ENCODE measurements at regions not wholly inside any gene's neighbourhood (a gene's known extent, or its start where the extent isn't known, plus 50 kb on each side); places are given as distances from the start of the nearest gene placed in this dataset.
"Not testable (repeated sequence)": the region's sequence is repeated elsewhere in the genome, so short reads cannot be mapped to it uniquely, and the experiment has no call there.

GRCh38 chr12:131429221-131429620 lies 281.7 kb upstream of the SFSWAP start:
- CTCF ChIA-PET (ENCODE audit: partially characterized antibody); H3K4me3 ChIP-seq (ENCODE audit: extremely low read depth in 1 of 4, insufficient read depth in 2 of 4, low read depth in 3 of 4, low read length in 4 of 4); H3K23me2 ChIP-seq (ENCODE audit: low read depth, low read length); H2BK12ac ChIP-seq (ENCODE audit: low read depth, low read length); H3K36me3 ChIP-seq (ENCODE audit: control insufficient read depth in 2 of 4, insufficient read depth in 4 of 4, low read length in 3 of 4); DNase-seq (ENCODE audit: low read depth in 1 of 2, low spot score in 2 of 2); H4K8ac ChIP-seq (ENCODE audit: extremely low read depth, insufficient read depth, low read length); H2AFZ ChIP-seq (ENCODE audit: low read length); H3K4me1 ChIP-seq (replicated peaks in 1 of 4; ENCODE audit: control insufficient read depth in 3 of 4, insufficient read depth in 4 of 4, low read length in 3 of 4); H4K91ac ChIP-seq (replicated peaks; ENCODE audit: insufficient read length, low read length); H3K27ac ChIP-seq (ENCODE audit: low read depth, low read length); H3K4ac ChIP-seq (replicated peaks; ENCODE audit: insufficient read length, low read depth, low read length); H3K56ac ChIP-seq (replicated peaks; ENCODE audit: insufficient read length, low read depth, low read length); H3K79me2 ChIP-seq (ENCODE audit: control insufficient read depth in 1 of 2, insufficient read depth in 2 of 2, low read length in 2 of 2); H2BK5ac ChIP-seq (ENCODE audit: low read depth, low read length); H3K27me3 ChIP-seq (replicated peaks in 1 of 4; ENCODE audit: control insufficient read depth in 3 of 4, extremely low read depth in 1 of 4, insufficient read depth in 3 of 4, low read length in 3 of 4); H2BK15ac ChIP-seq (ENCODE audit: low read length); POLR2A ChIA-PET (ENCODE audit: partially characterized antibody); H4K20me1 ChIP-seq (replicated peaks in 1 of 2; ENCODE audit: control insufficient read depth in 1 of 2, insufficient read depth in 2 of 2, low read length in 2 of 2); H3K9ac ChIP-seq (replicated peaks in 1 of 4; ENCODE audit: extremely low read depth in 1 of 4, low read depth in 3 of 4, low read length in 3 of 4); H3K18ac ChIP-seq (ENCODE audit: extremely low read depth, low read length); H3K4me2 ChIP-seq (ENCODE audit: insufficient read depth in 1 of 2, low read depth in 2 of 2, low read length in 2 of 2); H2BK20ac ChIP-seq (ENCODE audit: low read length); H3K9me3 ChIP-seq (ENCODE audit: insufficient read depth in 2 of 2, low read depth in 1 of 2, low read length in 1 of 2); H4K5ac ChIP-seq (ENCODE audit: insufficient read length, low read depth, low read length); H3K23ac ChIP-seq (ENCODE audit: insufficient read length); H2AK5ac ChIP-seq (ENCODE audit: low read depth, low read length); H2BK120ac ChIP-seq (replicated peaks; ENCODE audit: low read depth, low read length); H3K79me1 ChIP-seq (ENCODE audit: low read depth, low read length); H3K14ac ChIP-seq (ENCODE audit: insufficient read length): not testable (repeated sequence)
- WGBS, 2 experiments (ENCODE audit: extremely low coverage in 1 of 2, insufficient coverage in 1 of 2, insufficient read length in 1 of 2, insufficient replicate concordance in 2 of 2, low coverage in 1 of 2, low lambda C conversion rate in 2 of 2, missing lambda C conversion rate in 1 of 2): 19% methylated on average over 4 of the region's 8 CpGs; no CpG with 5 or more reads in 1 of the 2 experiments
- FAIRE-seq: peak; percentile 78

DNA sequence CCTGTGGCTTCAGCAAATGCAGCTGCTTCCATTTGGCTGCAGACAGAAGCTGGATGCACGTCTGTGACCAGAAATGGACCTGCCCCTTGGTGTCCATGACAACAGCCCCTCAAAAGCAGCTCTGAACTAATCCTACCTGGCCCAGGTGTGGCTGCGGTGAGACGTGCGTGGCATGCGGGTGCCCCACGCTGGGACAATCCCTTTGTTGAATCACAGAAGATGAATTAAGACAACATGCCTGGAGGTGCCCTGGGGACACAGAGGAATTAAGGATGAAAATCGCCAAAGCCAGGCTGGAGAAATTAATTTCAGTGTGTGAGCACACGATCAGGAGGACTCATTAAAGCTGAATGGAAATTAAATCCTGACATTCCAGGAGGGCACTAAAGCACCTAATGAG lies 281.2 kb upstream of the SFSWAP start:
- H3K9ac ChIP-seq (replicated peaks in 1 of 4; ENCODE audit: extremely low read depth in 1 of 4, low read depth in 3 of 4, low read length in 3 of 4); H2BK5ac ChIP-seq (ENCODE audit: low read depth, low read length); H3K79me2 ChIP-seq (ENCODE audit: control insufficient read depth in 1 of 2, insufficient read depth in 2 of 2, low read length in 2 of 2); H3K27me3 ChIP-seq (replicated peaks in 1 of 4; ENCODE audit: control insufficient read depth in 3 of 4, extremely low read depth in 1 of 4, insufficient read depth in 3 of 4, low read length in 3 of 4); H2BK20ac ChIP-seq (ENCODE audit: low read length); H4K91ac ChIP-seq (replicated peaks; ENCODE audit: insufficient read length, low read length); H2AK5ac ChIP-seq (ENCODE audit: low read depth, low read length); H3K23ac ChIP-seq (ENCODE audit: insufficient read length); H3K18ac ChIP-seq (ENCODE audit: extremely low read depth, low read length); H4K5ac ChIP-seq (ENCODE audit: insufficient read length, low read depth, low read length); H4K20me1 ChIP-seq (replicated peaks in 1 of 2; ENCODE audit: control insufficient read depth in 1 of 2, insufficient read depth in 2 of 2, low read length in 2 of 2); H3K4me2 ChIP-seq (ENCODE audit: insufficient read depth in 1 of 2, low read depth in 2 of 2, low read length in 2 of 2); H3K4me1 ChIP-seq (replicated peaks in 1 of 4; ENCODE audit: control insufficient read depth in 3 of 4, insufficient read depth in 4 of 4, low read length in 3 of 4); H3K9me3 ChIP-seq (ENCODE audit: insufficient read depth in 2 of 2, low read depth in 1 of 2, low read length in 1 of 2); H2BK12ac ChIP-seq (ENCODE audit: low read depth, low read length); H3K36me3 ChIP-seq (ENCODE audit: control insufficient read depth in 2 of 4, insufficient read depth in 4 of 4, low read length in 3 of 4); H3K23me2 ChIP-seq (ENCODE audit: low read depth, low read length); DNase-seq (ENCODE audit: low read depth in 1 of 2, low spot score in 2 of 2); H3K27ac ChIP-seq (ENCODE audit: low read depth, low read length); H2AFZ ChIP-seq (ENCODE audit: low read length); H3K4ac ChIP-seq (replicated peaks; ENCODE audit: insufficient read length, low read depth, low read length); H2BK120ac ChIP-seq (replicated peaks; ENCODE audit: low read depth, low read length); H3K56ac ChIP-seq (replicated peaks; ENCODE audit: insufficient read length, low read depth, low read length); POLR2A ChIA-PET (ENCODE audit: partially characterized antibody); H4K8ac ChIP-seq (ENCODE audit: extremely low read depth, insufficient read depth, low read length); H3K14ac ChIP-seq (ENCODE audit: insufficient read length); H3K4me3 ChIP-seq (ENCODE audit: extremely low read depth in 1 of 4, insufficient read depth in 2 of 4, low read depth in 3 of 4, low read length in 4 of 4); H2BK15ac ChIP-seq (ENCODE audit: low read length); H3K79me1 ChIP-seq (ENCODE audit: low read depth, low read length): not testable (repeated sequence)
- CTCF ChIA-PET (ENCODE audit: partially characterized antibody): interaction anchor here (1.2 to 1.6 kb wide), 2 partner anchors 23 to 272 kb away, joined by 4 read pairs; no protein-coding TSS in a partner anchor
- 52% methylated on average over 8 of the region's 8 CpGs; no CpG with 5 or more reads in 1 of the 2 experiments for WGBS, 2 experiments (ENCODE audit: extremely low coverage in 1 of 2, insufficient coverage in 1 of 2, insufficient read length in 1 of 2, insufficient replicate concordance in 2 of 2, low coverage in 1 of 2, low lambda C conversion rate in 2 of 2, missing lambda C conversion rate in 1 of 2)
- FAIRE-seq: peak; percentile 60

Data from H1 (cell line).